ENCODE measurements at regions not wholly inside any gene's neighbourhood (a gene's known extent, or its start where the extent isn't known, plus 50 kb on each side); places are given as distances from the start of the nearest gene placed in this dataset.

DNA sequence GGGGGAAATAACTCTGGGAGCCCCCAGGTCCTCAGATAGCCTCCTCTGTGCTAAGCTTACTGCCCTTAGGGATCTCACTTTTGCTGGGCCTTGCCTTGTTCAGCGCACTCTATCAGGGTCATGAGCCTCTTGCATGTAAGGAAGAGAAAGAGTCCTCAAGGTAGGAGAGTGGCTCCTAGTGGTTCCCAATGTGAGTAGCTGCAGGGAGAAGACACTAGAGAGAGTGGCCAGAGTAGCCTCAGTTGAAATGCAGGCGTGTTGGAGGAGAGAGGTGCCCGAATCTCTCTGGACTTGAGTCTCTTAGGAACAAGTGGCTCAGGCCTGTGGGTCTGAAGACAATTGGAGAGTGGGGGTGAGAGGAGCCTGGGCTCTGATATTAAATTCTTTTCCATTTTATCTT is 94.3 kb upstream of the SORCS3 start:
- TF ChIP-seq EZH2 (IDR thresholded peaks at IDR 0.05; ENCODE audit: borderline replicate concordance) (no peak), EZH2phosphoT487 (IDR thresholded peaks at IDR 0.05; ENCODE audit: low read depth, severe bottlenecking, unreplicated experiment) (no peak)
- TF ChIP-seq, protein P1, sequence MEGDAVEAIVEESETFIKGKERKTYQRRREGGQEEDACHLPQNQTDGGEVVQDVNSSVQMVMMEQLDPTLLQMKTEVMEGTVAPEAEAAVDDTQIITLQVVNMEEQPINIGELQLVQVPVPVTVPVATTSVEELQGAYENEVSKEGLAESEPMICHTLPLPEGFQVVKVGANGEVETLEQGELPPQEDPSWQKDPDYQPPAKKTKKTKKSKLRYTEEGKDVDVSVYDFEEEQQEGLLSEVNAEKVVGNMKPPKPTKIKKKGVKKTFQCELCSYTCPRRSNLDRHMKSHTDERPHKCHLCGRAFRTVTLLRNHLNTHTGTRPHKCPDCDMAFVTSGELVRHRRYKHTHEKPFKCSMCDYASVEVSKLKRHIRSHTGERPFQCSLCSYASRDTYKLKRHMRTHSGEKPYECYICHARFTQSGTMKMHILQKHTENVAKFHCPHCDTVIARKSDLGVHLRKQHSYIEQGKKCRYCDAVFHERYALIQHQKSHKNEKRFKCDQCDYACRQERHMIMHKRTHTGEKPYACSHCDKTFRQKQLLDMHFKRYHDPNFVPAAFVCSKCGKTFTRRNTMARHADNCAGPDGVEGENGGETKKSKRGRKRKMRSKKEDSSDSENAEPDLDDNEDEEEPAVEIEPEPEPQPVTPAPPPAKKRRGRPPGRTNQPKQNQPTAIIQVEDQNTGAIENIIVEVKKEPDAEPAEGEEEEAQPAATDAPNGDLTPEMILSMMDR (IDR thresholded peaks at IDR 0.05; ENCODE audit: poor library complexity) = no peak
- no peak overlapping the region for H3K4me2 ChIP-seq
- H3K4me1 ChIP-seq (ENCODE audit: insufficient read depth) = no peaks in the 10 kb centered on the region
- H3K9me3 ChIP-seq (ENCODE audit: low read depth) = no peaks in the 10 kb centered on the region
- no peak overlapping the region for H3K27ac ChIP-seq
- no peak for DNase-seq (ENCODE audit: low spot score)
- no peaks in the 10 kb centered on the region for H4K20me1 ChIP-seq (ENCODE audit: insufficient read depth, poor library complexity, severe bottlenecking)
- H3K36me3 ChIP-seq (replicated peaks; ENCODE audit: insufficient read depth, low read depth) = no peaks in the 10 kb centered on the region
- no peak overlapping the region for H3K4me3 ChIP-seq
- H2AFZ ChIP-seq = no peak overlapping the region
- no peaks in the 10 kb centered on the region for H3K79me2 ChIP-seq
- no peaks in the 10 kb centered on the region for H3K9me2 ChIP-seq (replicated peaks; ENCODE audit: insufficient read depth)
- 79% methylated on average over 3 of the region's 3 CpGs for WGBS (ENCODE audit: low lambda C conversion rate, missing lambda C conversion rate)
- no peaks in the 10 kb centered on the region for H3K27me3 ChIP-seq

DNA sequence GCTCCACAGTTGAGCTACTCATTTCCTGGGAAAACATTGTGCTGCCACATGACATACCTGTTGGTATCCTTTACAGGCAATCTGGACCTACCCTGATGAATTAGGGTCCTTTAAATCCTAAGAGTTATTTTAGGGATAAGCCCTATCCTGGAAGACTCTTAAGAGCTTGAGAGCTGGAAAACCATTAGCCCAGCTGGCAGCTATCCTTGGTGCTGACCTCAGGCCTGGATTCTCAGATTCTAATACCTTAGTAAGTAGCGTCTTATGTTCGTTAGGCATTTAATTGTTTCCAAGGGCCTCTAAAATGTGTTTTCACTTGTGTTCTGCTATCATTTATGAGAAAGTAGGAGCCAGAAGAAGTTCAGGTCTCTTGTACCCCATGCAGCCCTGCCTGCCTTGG is 93.0 kb upstream of the SORCS3 start:
- Histone ChIP-seq H2AFZ (no peak overlapping the region), H4K20me1 (ENCODE audit: insufficient read depth, poor library complexity, severe bottlenecking) (no peaks in the 10 kb centered on the region), H3K4me1 (ENCODE audit: insufficient read depth) (no peaks in the 10 kb centered on the region), H3K27ac (no peak overlapping the region), H3K4me3 (no peak overlapping the region), H3K9me2 (replicated peaks; ENCODE audit: insufficient read depth) (no peaks in the 10 kb centered on the region), H3K9me3 (ENCODE audit: low read depth) (no peaks in the 10 kb centered on the region), H3K36me3 (replicated peaks; ENCODE audit: insufficient read depth, low read depth) (no peaks in the 10 kb centered on the region), H3K27me3 (no peaks in the 10 kb centered on the region), H3K4me2 (no peak overlapping the region), H3K79me2 (no peaks in the 10 kb centered on the region)
- WGBS (ENCODE audit: low lambda C conversion rate, missing lambda C conversion rate) = 62% methylated on average over 2 of the region's 2 CpGs
- TF ChIP-seq EZH2phosphoT487 (IDR thresholded peaks at IDR 0.05; ENCODE audit: low read depth, severe bottlenecking, unreplicated experiment) = no peak
- TF ChIP-seq, protein P1 (IDR thresholded peaks at IDR 0.05; ENCODE audit: poor library complexity) = no peak
- DNase-seq (ENCODE audit: low spot score) = peak; percentile 35

DNA sequence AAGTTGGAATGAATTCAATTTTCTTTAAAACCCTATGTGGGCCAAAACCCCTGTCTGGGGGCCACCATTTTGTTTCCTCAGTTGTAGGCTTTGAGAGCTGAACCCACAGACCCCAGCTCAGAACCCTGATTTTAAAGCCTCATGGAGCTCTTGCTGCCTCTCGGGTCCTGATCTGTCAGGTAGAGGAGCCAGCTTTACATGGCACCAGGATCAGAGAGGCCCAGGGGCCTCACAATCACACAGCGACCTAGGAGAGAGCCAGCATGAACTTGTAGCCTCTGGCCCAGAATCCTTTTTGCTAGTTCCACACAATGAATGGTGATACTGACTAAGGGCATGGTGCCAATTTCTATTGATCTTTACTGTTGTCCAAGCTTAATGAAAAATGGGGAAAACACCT is 84.3 kb upstream of the SORCS3 start:
- TF ChIP-seq, protein P1 (IDR thresholded peaks at IDR 0.05; ENCODE audit: poor library complexity) = no peak
- no peak for TF ChIP-seq EZH2 (IDR thresholded peaks at IDR 0.05; ENCODE audit: borderline replicate concordance)
- TF ChIP-seq EZH2phosphoT487 (IDR thresholded peaks at IDR 0.05; ENCODE audit: low read depth, severe bottlenecking, unreplicated experiment) = no peak
- Histone ChIP-seq H3K27me3 (no peaks in the 10 kb centered on the region), H4K20me1 (ENCODE audit: insufficient read depth, poor library complexity, severe bottlenecking) (no peaks in the 10 kb centered on the region)

DNA sequence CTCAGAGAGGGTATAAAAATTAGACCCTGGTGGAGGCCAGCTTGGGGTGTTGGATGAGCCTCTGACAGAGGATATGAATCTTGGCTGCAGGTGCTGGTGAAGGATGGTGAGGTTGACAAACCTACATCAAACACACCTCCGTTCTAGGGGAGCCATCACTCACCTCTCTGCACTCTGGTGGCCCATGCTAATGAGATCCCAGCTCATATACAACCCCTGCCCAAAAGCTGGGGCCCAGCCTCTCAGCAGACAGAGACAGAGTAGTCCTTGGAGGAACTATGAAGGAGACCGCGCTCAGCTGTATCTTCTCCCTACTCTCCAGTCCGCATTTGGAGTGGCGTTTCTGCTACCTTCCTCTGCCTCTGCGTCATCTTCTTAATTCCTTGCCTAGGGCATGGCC is 83.1 kb upstream of the SORCS3 start:
- no peak overlapping the region for H3K4me2 ChIP-seq
- 82% methylated on average over 6 of the region's 6 CpGs for WGBS (ENCODE audit: low lambda C conversion rate, missing lambda C conversion rate)
- no peak overlapping the region for H2AFZ ChIP-seq
- H3K4me1 ChIP-seq (ENCODE audit: insufficient read depth) = no peaks in the 10 kb centered on the region
- no peak for TF ChIP-seq EZH2 (IDR thresholded peaks at IDR 0.05; ENCODE audit: borderline replicate concordance)
- TF ChIP-seq, protein P1 (IDR thresholded peaks at IDR 0.05; ENCODE audit: poor library complexity) = no peak
- no peak for TF ChIP-seq EZH2phosphoT487 (IDR thresholded peaks at IDR 0.05; ENCODE audit: low read depth, severe bottlenecking, unreplicated experiment)
- H3K36me3 ChIP-seq (replicated peaks; ENCODE audit: insufficient read depth, low read depth) = no peaks in the 10 kb centered on the region
- H3K27ac ChIP-seq = no peak overlapping the region
- H4K20me1 ChIP-seq (ENCODE audit: insufficient read depth, poor library complexity, severe bottlenecking) = no peaks in the 10 kb centered on the region
- H3K79me2 ChIP-seq = no peaks in the 10 kb centered on the region
- H3K9me3 ChIP-seq (ENCODE audit: low read depth) = no peaks in the 10 kb centered on the region
- no peaks in the 10 kb centered on the region for H3K9me2 ChIP-seq (replicated peaks; ENCODE audit: insufficient read depth)
- no peaks in the 10 kb centered on the region for H3K27me3 ChIP-seq
- no peak overlapping the region for H3K4me3 ChIP-seq
- no peak for DNase-seq (ENCODE audit: low spot score)

More for the DNA sequence above, 84.3 kb upstream of the SORCS3 start:
- H3K36me3 ChIP-seq (replicated peaks; ENCODE audit: insufficient read depth, low read depth) = no peaks in the 10 kb centered on the region
- H3K4me1 ChIP-seq (ENCODE audit: insufficient read depth) = no peaks in the 10 kb centered on the region
- H3K9me2 ChIP-seq (replicated peaks; ENCODE audit: insufficient read depth) = no peaks in the 10 kb centered on the region
- H3K79me2 ChIP-seq = no peaks in the 10 kb centered on the region
- H3K27ac ChIP-seq = no peak overlapping the region
- no peak for DNase-seq (ENCODE audit: low spot score)
- H3K9me3 ChIP-seq (ENCODE audit: low read depth) = no peaks in the 10 kb centered on the region
- H2AFZ ChIP-seq = no peak overlapping the region
- no peak overlapping the region for H3K4me2 ChIP-seq
- 79% methylated on average over 2 of the region's 2 CpGs for WGBS (ENCODE audit: low lambda C conversion rate, missing lambda C conversion rate)
- no peak overlapping the region for H3K4me3 ChIP-seq

Measured in hepatocyte (in vitro differentiated cells).